GM23248 (cell line): ENCODE measurements at regions not wholly inside any gene's neighbourhood (a gene's known extent, or its start where the extent isn't known, plus 50 kb on each side); places are given as distances from the start of the nearest gene placed in this dataset.

Source experiments
- EZH2 ChIP-seq: fragments of 200-600 bp; sonication (generic); IDR thresholded peaks from 2 replicates; pipeline ENCODE4 v1.6.1; 2018; ENCODE audit warnings: antibody characterized with exemption, mild to moderate bottlenecking; ENCODE audit not compliant: insufficient read depth, poor library complexity, severe bottlenecking
- EZH2phosphoT487 ChIP-seq: fragments of 200-600 bp; sonication (generic); IDR thresholded peaks from 2 replicates; pipeline ENCODE4 v1.6.1; 2018; ENCODE audit warnings: antibody characterized with exemption, moderate library complexity, mild to moderate bottlenecking, low read depth; ENCODE audit not compliant: insufficient read depth

DNA sequence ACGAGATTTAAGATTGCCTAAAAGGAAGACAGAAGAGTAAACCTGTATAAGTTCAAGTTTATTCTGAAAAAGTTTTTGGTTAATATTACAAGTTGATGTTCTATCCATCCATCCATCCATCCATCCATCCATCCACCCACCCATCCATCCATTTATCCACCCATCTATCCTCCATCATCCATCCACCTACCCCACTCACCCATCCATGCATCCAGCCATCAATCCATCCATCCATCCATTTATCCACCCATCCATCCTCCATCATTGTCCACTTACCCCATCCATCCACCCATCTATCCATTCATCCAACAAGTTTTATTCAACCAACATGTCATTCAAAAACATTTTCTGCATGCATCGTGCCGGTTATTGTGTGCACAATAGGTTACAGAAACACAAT lies 89.3 kb downstream of the ZBTB18 start:
- TF ChIP-seq EZH2 (no peak), EZH2phosphoT487 (no peak)
